DND-41 (cell line): ENCODE measurements at regions not wholly inside any gene's neighbourhood (a gene's known extent, or its start where the extent isn't known, plus 50 kb on each side); places are given as distances from the start of the nearest gene placed in this dataset.

Experiments
- CTCF ChIP-seq: IDR thresholded peaks from 2 replicates; pipeline ENCODE4 v1.5.1; 2012; ENCODE audit warnings: borderline replicate concordance, low read length, moderate library complexity, mild to moderate bottlenecking; ENCODE audit not compliant: poor library complexity, severe bottlenecking; ENCODE audit errors: extremely low read depth
- EZH2 ChIP-seq: IDR thresholded peaks from 3 replicates; pipeline ENCODE4 v1.6.1; 2012; ENCODE audit warnings: borderline replicate concordance, low read depth, mild to moderate bottlenecking, moderate library complexity, low read length, inconsistent platforms; ENCODE audit not compliant: severe bottlenecking

- TF ChIP-seq CTCF = no peak
- TF ChIP-seq EZH2 = no peak
Measured at GRCh38 chr2:147521936-147522335, 322.9 kb upstream of the ACVR2A start.
